Activated T-cell treated with anti-CD3 and anti-CD28 coated beads, Interleukin-2, amount 50 U/mL, for 48 hours (primary cell): ENCODE measurements at regions not wholly inside any gene's neighbourhood (a gene's known extent, or its start where the extent isn't known, plus 50 kb on each side); places are given as distances from the start of the nearest gene placed in this dataset.
"Not testable (repeated sequence)": the region's sequence is repeated elsewhere in the genome, so short reads cannot be mapped to it uniquely, and the experiment has no call there.

Experiments used
- DNase-seq, 2 experiments: peaks; one replicate each; pipeline ENCODE4 v3.0.0-alpha.2; 2020

GRCh38 chr10:62666275-62666674 is 138.2 kb upstream of the ADO start:
- DNase-seq: no peak

DNA sequence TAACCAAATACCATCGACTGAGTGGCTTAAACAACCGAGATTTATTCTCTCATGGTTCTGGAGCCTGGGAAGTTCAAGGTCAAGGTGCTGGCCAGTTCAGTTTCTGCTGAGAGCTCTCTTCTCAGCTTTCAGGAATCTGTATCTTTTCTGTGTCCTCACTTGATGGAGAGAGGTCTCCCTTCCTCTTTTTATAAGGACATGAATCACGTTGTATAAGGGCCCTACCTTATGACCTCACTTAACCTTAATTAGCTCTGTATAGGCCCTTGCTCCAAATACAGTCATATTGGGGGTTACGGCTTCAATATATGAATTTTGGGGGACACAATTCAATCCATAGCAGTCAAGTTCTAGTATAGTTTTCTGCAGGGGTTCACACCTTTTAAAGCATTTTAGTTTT is 135.2 kb upstream of the ADO start:
- DNase-seq: no peak

- no peak for DNase-seq
These were observed 133.4 kb upstream of the ADO start for GRCh38 chr10:62671104-62671503.

- peak; percentile 82 to 89 for DNase-seq
These were observed 123.1 kb upstream of the ADO start for GRCh38 chr10:62681211-62681940.

DNA sequence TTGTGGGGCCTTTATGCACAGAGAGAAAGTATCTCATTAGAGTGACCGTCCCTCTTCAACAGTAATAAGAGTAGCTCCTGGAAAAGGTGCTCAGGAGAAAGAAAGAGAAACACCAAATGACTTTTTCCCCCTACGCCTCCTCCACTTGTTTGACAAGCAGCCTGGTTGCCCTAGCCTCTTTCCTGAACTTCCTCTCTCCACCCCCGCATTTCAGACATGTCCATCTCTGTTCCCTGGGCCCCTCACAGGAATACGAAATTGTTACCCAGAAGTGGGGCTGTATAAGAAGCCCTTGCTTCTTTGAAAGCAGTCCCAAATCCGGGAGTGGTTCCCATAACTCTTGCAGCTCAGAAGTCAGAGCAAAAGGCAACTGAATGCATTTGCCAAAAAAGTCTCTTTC is 119.6 kb upstream of the ADO start:
- no peak for DNase-seq

DNA sequence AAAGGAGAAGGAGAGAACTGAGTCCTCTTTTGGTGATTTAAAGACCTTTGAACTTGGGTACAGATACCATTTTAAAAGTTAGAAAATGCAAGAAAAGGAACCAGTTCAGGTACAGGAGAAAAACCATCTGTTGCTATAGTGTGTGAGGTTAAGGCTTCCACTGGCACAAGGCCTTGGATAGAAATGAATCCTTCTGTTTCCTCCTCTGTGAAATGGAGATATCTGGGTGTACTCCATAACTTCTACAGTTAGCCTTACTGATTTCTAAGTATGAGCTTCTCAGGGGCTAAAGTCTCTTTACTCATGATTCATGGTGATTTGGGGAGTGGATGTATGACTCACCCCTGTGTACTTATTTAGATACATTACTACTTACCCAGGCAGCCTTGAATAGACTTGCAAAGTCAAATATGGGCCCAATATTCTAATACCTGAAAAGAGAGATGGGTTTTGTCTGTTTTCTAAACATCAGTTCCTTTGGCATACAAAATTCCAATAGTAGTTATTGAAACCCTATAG is 117.2 kb upstream of the ADO start:
- DNase-seq: no peak

- no peak for DNase-seq
These were observed 115.4 kb upstream of the ADO start for GRCh38 chr10:62688971-62689700.

- DNase-seq: no peak
These were observed 114.8 kb upstream of the ADO start for GRCh38 chr10:62689712-62690111.

DNA sequence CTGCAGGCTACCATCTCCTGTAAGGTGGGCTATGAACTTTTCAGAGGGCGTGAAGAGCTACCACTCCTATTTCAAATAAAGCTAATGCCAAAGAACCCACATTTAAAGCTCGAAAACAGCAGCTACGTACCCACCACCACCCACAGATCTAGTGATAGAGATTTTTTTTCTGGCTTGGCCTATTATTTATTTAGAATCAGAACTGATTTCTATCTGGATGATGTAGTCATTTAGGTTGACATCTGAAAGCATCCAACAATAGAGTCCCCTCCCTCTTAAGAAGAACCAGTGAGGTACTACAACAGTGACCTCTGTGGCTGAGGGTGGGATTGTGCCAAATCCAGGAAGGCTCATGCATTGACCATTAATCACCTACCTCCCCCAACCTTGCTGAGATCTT is 113.8 kb upstream of the ADO start:
- DNase-seq: no peak

GRCh38 chr10:62691336-62691735 is 113.2 kb upstream of the ADO start:
- no peak for DNase-seq

DNA sequence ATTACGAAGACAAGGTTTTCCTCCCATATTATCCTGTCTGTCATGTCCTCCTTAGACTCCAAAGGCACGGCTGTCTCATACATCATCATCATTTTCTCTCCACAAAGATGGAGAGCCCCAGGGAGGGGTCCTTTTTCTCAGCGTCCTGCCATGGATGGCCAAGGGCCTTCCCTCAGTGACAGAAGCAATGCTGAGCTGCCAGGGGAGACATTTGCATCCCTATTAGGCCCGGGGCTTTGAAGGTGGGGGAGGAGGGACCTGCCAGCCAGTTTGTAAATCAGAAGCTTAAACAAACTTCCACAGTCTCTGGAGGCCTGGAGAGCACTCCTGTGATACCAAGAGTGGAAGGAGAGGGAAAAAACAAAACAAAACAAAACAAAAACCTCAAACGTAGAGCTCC is 112.4 kb upstream of the ADO start:
- no peak for DNase-seq

- DNase-seq: no peak
These were observed 111.2 kb upstream of the ADO start for GRCh38 chr10:62693306-62693705.

- no peak for DNase-seq
These were observed 109.9 kb upstream of the ADO start for GRCh38 chr10:62694537-62695126.

DNA sequence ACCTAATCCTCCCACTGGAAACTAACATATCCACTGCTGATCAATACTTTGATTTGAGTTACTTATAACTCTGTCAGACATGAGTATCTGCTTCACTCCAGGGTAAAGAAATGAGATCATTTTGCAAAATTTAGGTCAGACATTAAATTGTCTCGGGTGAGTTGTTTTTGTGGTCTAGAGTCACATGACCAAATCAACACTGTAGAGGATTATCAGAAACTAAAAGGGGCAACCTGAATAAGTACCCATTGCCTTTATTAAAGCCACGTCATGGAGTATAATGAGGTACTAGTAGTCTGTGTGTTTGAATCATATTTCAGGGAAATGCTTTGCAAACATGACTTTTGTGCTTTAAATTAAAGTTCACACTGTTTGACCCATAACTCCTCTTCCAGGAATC is 107.7 kb upstream of the ADO start:
- no peak for DNase-seq

DNA sequence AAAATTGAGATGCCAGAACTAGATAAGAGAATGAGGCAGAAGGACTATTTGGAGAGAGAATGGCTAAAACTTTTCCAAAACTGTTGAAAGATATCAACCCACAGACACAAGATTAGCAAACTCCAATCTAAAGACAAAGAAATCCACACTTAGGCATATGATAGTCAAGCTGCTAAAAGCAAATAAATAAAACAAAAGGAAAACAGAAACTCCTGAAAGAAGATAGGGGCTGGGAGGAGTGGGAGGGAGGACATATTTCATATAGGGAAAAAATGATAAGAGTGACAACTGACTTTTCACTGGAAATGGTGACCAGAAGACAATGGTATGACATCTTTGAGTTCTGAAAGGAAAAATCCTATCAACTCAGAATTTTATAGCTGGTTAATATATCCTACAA is 105.4 kb upstream of the ADO start:
- no peak for DNase-seq

- not testable (repeated sequence) for DNase-seq
These were observed 100.4 kb upstream of the ADO start for GRCh38 chr10:62704121-62704520.

GRCh38 chr10:62705789-62706188 is 98.7 kb upstream of the ADO start:
- no peak for DNase-seq

- no peak for DNase-seq
These were observed 96.7 kb upstream of the ADO start for GRCh38 chr10:62707810-62708209.

GRCh38 chr10:62708569-62708968 is 96.0 kb upstream of the ADO start:
- DNase-seq: no peak

- DNase-seq: no peak
These were observed 95.3 kb upstream of the ADO start for GRCh38 chr10:62709200-62709599.

- DNase-seq: no peak
These were observed 94.3 kb upstream of the ADO start for GRCh38 chr10:62710182-62710581.

- no peak for DNase-seq
These were observed 89.1 kb upstream of the ADO start for GRCh38 chr10:62715383-62715782.

- no peak for DNase-seq
These were observed 85.9 kb upstream of the ADO start for GRCh38 chr10:62718585-62718984.

- no peak for DNase-seq
These were observed 85.5 kb upstream of the ADO start for GRCh38 chr10:62719061-62719460.
